Loucy (cell line): ENCODE measurements at regions not wholly inside any gene's neighbourhood (a gene's known extent, or its start where the extent isn't known, plus 50 kb on each side); places are given as distances from the start of the nearest gene placed in this dataset.

Experiments
- EZH2phosphoT487 ChIP-seq: fragments of 200-600 bp; IDR thresholded peaks from 2 replicates; pipeline ENCODE4 v1.6.1; 2018; ENCODE audit warnings: antibody characterized with exemption, mild to moderate bottlenecking, moderate library complexity, borderline replicate concordance
- TF ChIP-seq, protein P1 (sequence below): fragments of 200-600 bp; sonication (generic); conservative IDR thresholded peaks from 2 replicates; pipeline ENCODE4 v1.5.1; 2014; ENCODE audit warnings: mild to moderate bottlenecking, antibody characterized with exemption, low read length

DNA sequence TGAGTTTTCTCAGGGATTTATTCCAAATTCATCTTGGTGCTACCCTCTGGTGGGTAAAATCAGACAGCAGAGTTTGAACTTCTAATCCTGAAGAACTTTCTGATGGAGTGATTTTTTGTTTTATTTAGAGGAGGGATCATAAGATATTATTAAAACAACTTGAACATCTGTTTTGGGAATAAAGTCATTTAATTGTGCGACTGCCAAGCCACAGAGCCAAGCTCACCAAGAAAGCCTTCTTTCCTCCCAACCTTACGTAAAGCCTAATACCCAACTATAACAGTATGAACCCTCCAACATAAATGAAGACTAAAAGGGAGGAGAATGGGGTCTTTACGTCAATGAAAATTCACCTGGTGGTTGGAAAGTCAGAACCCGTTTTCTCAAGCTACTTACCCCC is 205.5 kb upstream of the IGF1 start:
- TF ChIP-seq EZH2phosphoT487 = no peak
- TF ChIP-seq, protein P1, sequence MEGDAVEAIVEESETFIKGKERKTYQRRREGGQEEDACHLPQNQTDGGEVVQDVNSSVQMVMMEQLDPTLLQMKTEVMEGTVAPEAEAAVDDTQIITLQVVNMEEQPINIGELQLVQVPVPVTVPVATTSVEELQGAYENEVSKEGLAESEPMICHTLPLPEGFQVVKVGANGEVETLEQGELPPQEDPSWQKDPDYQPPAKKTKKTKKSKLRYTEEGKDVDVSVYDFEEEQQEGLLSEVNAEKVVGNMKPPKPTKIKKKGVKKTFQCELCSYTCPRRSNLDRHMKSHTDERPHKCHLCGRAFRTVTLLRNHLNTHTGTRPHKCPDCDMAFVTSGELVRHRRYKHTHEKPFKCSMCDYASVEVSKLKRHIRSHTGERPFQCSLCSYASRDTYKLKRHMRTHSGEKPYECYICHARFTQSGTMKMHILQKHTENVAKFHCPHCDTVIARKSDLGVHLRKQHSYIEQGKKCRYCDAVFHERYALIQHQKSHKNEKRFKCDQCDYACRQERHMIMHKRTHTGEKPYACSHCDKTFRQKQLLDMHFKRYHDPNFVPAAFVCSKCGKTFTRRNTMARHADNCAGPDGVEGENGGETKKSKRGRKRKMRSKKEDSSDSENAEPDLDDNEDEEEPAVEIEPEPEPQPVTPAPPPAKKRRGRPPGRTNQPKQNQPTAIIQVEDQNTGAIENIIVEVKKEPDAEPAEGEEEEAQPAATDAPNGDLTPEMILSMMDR = no peak
